Gastroesophageal sphincter (tissue), 4 donors: ENCODE measurements at regions not wholly inside any gene's neighbourhood (a gene's known extent, or its start where the extent isn't known, plus 50 kb on each side); places are given as distances from the start of the nearest gene placed in this dataset.

Experiments
- ATAC-seq: fragments of 150-250 bp; one replicate; pipeline ENCODE4 v1.9.1; 2016; ENCODE audit warnings: mild to moderate bottlenecking, moderate library complexity
- H3K27ac ChIP-seq, 4 donors: fragments of 200-600 bp; sonication (generic) in 3 of 4; 1 replicate in 3 of 4; 2 replicates in 1 of 4; pipeline ENCODE4 v1.5.1; 2016 to 2019
- H3K27me3 ChIP-seq: fragments of 200-600 bp; sonication (generic); one replicate; pipeline ENCODE4 v1.5.1; 2019
- H3K36me3 ChIP-seq, 2 donors: fragments of 200-600 bp; sonication (generic); one replicate each; pipeline ENCODE4 v1.5.1; 2019; ENCODE audit warnings: control low read depth in 1 of 2
- H3K4me1 ChIP-seq, 3 donors: fragments of 200-600 bp; sonication (generic); 1 replicate in 2 of 3; 2 replicates in 1 of 3; pipeline ENCODE4 v1.5.1; 2016 to 2019; ENCODE audit warnings: control low read depth in 2 of 3
- H3K4me3 ChIP-seq, 2 donors: fragments of 200-600 bp; sonication (generic); one replicate each; pipeline ENCODE4 v1.5.1; 2019; ENCODE audit warnings: mild to moderate bottlenecking in 1 of 2, moderate library complexity in 1 of 2
- H3K9me3 ChIP-seq, 3 donors: fragments of 200-600 bp; sonication (generic); one replicate each; pipeline ENCODE4 v1.5.1; 2017 to 2019; ENCODE audit warnings: control low read depth in 2 of 3
- EP300 ChIP-seq: sonication (generic); formaldehyde crosslinking; IDR thresholded peaks from one replicate; pipeline ENCODE4 v1.6.1; 2017; ENCODE audit warnings: antibody characterized with exemption, mild to moderate bottlenecking
- POLR2A ChIP-seq, 2 donors: fragments of 450-650 bp; IDR thresholded peaks; one replicate each; pipeline ENCODE4 v1.6.1; 2017; ENCODE audit warnings: antibody characterized with exemption in 2 of 2, mild to moderate bottlenecking in 2 of 2, moderate library complexity in 1 of 2
- POLR2AphosphoS5 ChIP-seq: sonication (generic); formaldehyde crosslinking; IDR thresholded peaks from one replicate; pipeline ENCODE4 v1.6.1; 2017; ENCODE audit warnings: antibody characterized with exemption
- WGBS, 2 donors: methylation state at CpG; one replicate each; pipeline ENCODE4 v1.1.5; 2018; ENCODE audit warnings: low coverage in 1 of 2; 5-methylcytosine and 5-hydroxymethylcytosine counted together
- TF ChIP-seq, protein P1 (sequence below), 4 experiments: fragments of 200-600 bp in 2 of 4; fragments of 450-650 bp in 2 of 4; sonication (generic) in 1 of 4; IDR thresholded peaks; one replicate each; pipeline ENCODE4 v1.5.1; 2017 to 2019; ENCODE audit warnings: antibody characterized with exemption in 4 of 4, mild to moderate bottlenecking in 2 of 4, moderate library complexity in 2 of 4

DNA sequence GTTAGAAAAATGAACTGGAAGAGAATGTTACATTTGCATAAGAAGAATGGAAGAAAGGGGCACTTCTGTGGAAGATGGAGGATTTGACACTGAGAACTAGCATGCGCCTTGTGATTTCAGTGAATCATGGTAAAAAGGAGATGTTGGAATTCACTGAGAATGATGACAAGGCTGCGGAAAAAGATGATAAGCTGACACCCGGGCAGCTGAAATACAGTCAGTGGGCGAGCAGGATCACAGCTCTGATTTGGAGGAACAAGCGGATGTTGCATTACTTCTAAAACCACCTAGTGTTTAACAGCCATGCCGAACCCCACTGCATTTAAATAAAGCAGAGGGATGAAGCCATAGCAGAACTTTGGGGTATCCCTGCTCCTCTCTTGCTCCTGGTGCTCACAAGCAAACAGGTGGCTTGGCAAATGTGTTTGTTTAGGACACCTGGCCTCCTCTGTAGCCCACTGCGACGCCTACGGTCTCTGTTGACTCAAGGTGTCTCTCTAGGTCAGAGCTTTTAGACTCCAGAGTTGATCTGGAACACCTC, 134.9 kb downstream of the NDUFA10 start:
- WGBS, 2 donors = 83 to 89% methylated on average over 6 to 8 of the region's 9 CpGs
- H3K36me3 ChIP-seq = no peaks in the 10 kb centered on the region
- H3K27ac ChIP-seq = no peak overlapping the region
- no peak overlapping the region for H3K4me3 ChIP-seq
- no peaks in the 10 kb centered on the region for H3K27me3 ChIP-seq
- H3K4me1 ChIP-seq = no peaks in the 10 kb centered on the region
- H3K9me3 ChIP-seq = peaks cover 0 to 18% (median 0%) of the 10 kb centered on the region in 3 donors
- TF ChIP-seq, protein P1, sequence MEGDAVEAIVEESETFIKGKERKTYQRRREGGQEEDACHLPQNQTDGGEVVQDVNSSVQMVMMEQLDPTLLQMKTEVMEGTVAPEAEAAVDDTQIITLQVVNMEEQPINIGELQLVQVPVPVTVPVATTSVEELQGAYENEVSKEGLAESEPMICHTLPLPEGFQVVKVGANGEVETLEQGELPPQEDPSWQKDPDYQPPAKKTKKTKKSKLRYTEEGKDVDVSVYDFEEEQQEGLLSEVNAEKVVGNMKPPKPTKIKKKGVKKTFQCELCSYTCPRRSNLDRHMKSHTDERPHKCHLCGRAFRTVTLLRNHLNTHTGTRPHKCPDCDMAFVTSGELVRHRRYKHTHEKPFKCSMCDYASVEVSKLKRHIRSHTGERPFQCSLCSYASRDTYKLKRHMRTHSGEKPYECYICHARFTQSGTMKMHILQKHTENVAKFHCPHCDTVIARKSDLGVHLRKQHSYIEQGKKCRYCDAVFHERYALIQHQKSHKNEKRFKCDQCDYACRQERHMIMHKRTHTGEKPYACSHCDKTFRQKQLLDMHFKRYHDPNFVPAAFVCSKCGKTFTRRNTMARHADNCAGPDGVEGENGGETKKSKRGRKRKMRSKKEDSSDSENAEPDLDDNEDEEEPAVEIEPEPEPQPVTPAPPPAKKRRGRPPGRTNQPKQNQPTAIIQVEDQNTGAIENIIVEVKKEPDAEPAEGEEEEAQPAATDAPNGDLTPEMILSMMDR (IDR thresholded peaks at IDR 0.05) = no peak
- TF ChIP-seq POLR2AphosphoS5 (no peak), EP300 (no peak), POLR2A (IDR thresholded peaks at IDR 0.05) (no peak)
- ATAC-seq = no peak

DNA sequence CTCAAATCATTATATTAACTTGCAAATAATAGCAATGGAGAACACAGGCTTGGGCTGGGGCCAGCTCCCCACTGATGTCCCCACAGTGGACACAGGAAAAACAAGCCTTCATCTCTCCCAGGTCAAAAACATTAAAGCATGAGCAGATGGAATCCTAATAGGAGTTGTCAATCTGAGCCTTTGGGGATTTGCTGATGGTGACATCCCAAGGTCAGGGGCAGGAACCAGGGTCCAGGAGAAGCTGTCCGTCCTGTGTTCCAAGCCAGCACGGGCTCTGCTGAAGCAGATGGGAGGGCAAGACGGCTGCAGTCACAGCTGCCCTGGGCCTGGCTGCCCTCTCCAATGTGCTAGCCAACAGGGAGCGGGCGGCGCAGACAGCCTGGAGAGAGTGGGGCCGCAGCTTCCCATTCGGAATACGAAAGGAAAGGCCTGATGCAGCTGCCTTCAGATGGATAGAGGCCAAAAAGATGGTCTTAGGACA, 135.5 kb downstream of the NDUFA10 start:
- Histone ChIP-seq H3K4me3 (no peak overlapping the region), H3K36me3 (no peaks in the 10 kb centered on the region), H3K4me1 (no peaks in the 10 kb centered on the region), H3K9me3 (peaks cover 0 to 24% (median 0%) of the 10 kb centered on the region in 3 donors), H3K27ac (no peak overlapping the region), H3K27me3 (no peaks in the 10 kb centered on the region)
- WGBS, 2 donors = 68 to 100% methylated on average over 3 to 4 of the region's 9 CpGs
- no peak for TF ChIP-seq POLR2AphosphoS5
- TF ChIP-seq POLR2A (IDR thresholded peaks at IDR 0.05) = no peak
- TF ChIP-seq EP300 = no peak
- TF ChIP-seq, protein P1 (IDR thresholded peaks at IDR 0.05) = no peak
- ATAC-seq = peak; percentile 28

DNA sequence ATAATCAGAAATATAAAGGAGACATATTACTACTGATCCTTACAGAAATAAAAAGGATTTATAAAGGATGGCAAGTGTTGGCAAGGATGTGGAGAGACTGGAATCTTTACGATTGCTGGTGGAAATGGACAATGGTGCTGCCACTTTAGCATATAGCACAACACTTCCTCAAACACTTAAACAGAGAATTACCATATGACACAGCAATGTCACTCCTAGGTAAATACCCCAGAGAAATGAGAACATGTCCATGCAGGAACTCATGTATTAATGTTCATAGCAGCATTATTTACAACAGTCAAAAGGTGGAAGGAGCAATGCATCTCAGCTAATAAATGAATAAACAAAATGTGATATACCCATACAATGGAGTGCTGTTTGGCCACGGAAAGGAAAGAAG, 137.5 kb downstream of the NDUFA10 start:
- Histone ChIP-seq H3K27me3 (no peaks in the 10 kb centered on the region), H3K4me3 (no peak overlapping the region), H3K27ac (no peak overlapping the region), H3K4me1 (peaks cover 0 to 3% (median under 1%) of the 10 kb centered on the region in 3 donors), H3K36me3 (no peaks in the 10 kb centered on the region), H3K9me3 (peaks cover 0 to 37% (median 0%) of the 10 kb centered on the region in 3 donors)
- 62 to 90% methylated on average over 2 of the region's 2 CpGs for WGBS, 2 donors
- ATAC-seq = no peak
- no peak for TF ChIP-seq EP300
- no peak for TF ChIP-seq POLR2AphosphoS5
- TF ChIP-seq POLR2A (IDR thresholded peaks at IDR 0.05) = no peak
- TF ChIP-seq, protein P1 (IDR thresholded peaks at IDR 0.05) = no peak

DNA sequence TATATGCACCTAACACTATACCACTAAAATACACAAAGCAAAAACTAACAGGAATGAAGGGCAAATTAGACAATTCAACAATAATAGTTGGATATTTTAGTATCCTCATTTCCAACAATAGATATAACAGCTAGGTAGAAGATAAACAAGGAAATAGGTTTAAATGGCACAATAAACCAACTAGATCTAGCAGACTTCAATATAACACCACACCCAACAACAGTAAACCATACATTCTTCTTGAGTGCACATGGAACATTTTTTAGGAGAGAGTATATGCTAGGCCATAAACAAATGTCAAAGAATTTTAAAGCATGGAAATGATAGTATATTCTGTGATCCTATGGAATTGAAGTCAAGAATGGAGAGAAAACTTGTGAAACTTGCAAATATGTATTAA, 138.4 kb downstream of the NDUFA10 start:
- no peak overlapping the region for H3K4me3 ChIP-seq
- no peak for ATAC-seq
- TF ChIP-seq POLR2AphosphoS5 (no peak), POLR2A (IDR thresholded peaks at IDR 0.05) (no peak), EP300 (no peak)
- TF ChIP-seq, protein P1 (IDR thresholded peaks at IDR 0.05) = no peak

DNA sequence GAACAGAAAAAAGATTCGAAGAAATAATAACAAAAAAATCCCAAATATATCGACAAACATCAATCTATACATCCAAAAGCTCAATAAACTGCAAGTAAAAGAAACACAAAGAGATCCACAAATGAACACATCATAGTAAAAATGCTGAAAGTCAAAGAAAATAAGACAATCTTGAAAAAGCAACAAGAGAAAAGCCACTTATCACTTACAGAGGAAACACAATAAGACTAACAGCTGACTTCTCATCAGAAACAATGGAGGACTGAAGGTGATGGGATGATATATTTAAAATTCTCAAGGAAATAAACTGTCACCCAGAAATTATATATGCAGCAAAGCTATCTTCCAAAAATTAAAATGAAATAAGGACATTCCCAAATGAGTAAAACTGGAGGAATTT, 140.3 kb downstream of the NDUFA10 start:
- TF ChIP-seq, protein P1 (IDR thresholded peaks at IDR 0.05) = no peak
- TF ChIP-seq EP300 (no peak), POLR2AphosphoS5 (no peak), POLR2A (IDR thresholded peaks at IDR 0.05) (no peak)
- Histone ChIP-seq H3K27me3 (no peaks in the 10 kb centered on the region), H3K27ac (no peak overlapping the region), H3K4me3 (no peak overlapping the region), H3K36me3 (no peaks in the 10 kb centered on the region), H3K4me1 (peaks cover 3 to 20% (median 9%) of the 10 kb centered on the region in 3 donors), H3K9me3 (peaks cover 0 to 37% (median 0%) of the 10 kb centered on the region in 3 donors)
- WGBS, 2 donors = 80 to 94% methylated on average over 2 of the region's 2 CpGs
- no peak for ATAC-seq

More for the DNA sequence above, 138.4 kb downstream of the NDUFA10 start:
- Histone ChIP-seq H3K36me3 (no peaks in the 10 kb centered on the region), H3K27me3 (no peaks in the 10 kb centered on the region), H3K27ac (no peak overlapping the region), H3K9me3 (peaks cover 0 to 37% (median 0%) of the 10 kb centered on the region in 3 donors), H3K4me1 (peaks cover 2 to 11% (median 8%) of the 10 kb centered on the region in 3 donors)
